Activated CD4-positive, alpha-beta T cell treated with anti-CD3 and anti-CD28 coated beads for 24 hours (primary cell): ENCODE measurements at regions not wholly inside any gene's neighbourhood (a gene's known extent, or its start where the extent isn't known, plus 50 kb on each side); places are given as distances from the start of the nearest gene placed in this dataset.

ENCODE experiments used
- DNase-seq, 2 donors: peaks; one replicate each; pipeline ENCODE4 v3.0.0-alpha.2; 2020; ENCODE audit warnings: low read depth in 2 of 2

- DNase-seq = no peak
Observed at GRCh38 chr5:73291873-73292272, 118.9 kb downstream of the TMEM174 start.

- DNase-seq = no peak
Observed at GRCh38 chr5:73290242-73290641, 117.2 kb downstream of the TMEM174 start.

GRCh38 chr5:73288803-73289720, 116.1 kb downstream of the TMEM174 start:
- no peak for DNase-seq

- DNase-seq = no peak
Observed at GRCh38 chr5:73286896-73287295, 113.9 kb downstream of the TMEM174 start.

GRCh38 chr5:73284985-73285384, 112.0 kb downstream of the TMEM174 start:
- DNase-seq = no peak

GRCh38 chr5:73284220-73284795, 111.3 kb downstream of the TMEM174 start:
- no peak for DNase-seq

- no peak for DNase-seq
Observed at GRCh38 chr5:73282923-73283322, 109.9 kb downstream of the TMEM174 start.

GRCh38 chr5:73282383-73282782, 109.4 kb downstream of the TMEM174 start:
- no peak for DNase-seq

- DNase-seq = no peak
Observed at GRCh38 chr5:73280821-73281746, 108.1 kb downstream of the TMEM174 start.

- DNase-seq = no peak
Observed at GRCh38 chr5:73280386-73280785, 107.4 kb downstream of the TMEM174 start.

GRCh38 chr5:73279805-73280204, 106.8 kb downstream of the TMEM174 start:
- no peak for DNase-seq

- no peak for DNase-seq
Observed at GRCh38 chr5:73278693-73279092, 105.7 kb downstream of the TMEM174 start.

- no peak for DNase-seq
Observed at GRCh38 chr5:73274881-73275663, 102.1 kb downstream of the TMEM174 start.

- no peak for DNase-seq
Observed at GRCh38 chr5:73274121-73274520, 101.1 kb downstream of the TMEM174 start.

- DNase-seq = no peak
Observed at GRCh38 chr5:73273379-73274050, 100.5 kb downstream of the TMEM174 start.

- DNase-seq = no peak
Observed at GRCh38 chr5:73272351-73272750, 99.4 kb downstream of the TMEM174 start.

- DNase-seq = no peak
Observed at GRCh38 chr5:73268826-73269225, 95.8 kb downstream of the TMEM174 start.

GRCh38 chr5:73267766-73268435, 94.9 kb downstream of the TMEM174 start:
- DNase-seq = no peak

- DNase-seq = no peak
Observed at GRCh38 chr5:73266925-73267765, 94.2 kb downstream of the TMEM174 start.
